SK-N-SH (cell line): ENCODE measurements at regions not wholly inside any gene's neighbourhood (a gene's known extent, or its start where the extent isn't known, plus 50 kb on each side); places are given as distances from the start of the nearest gene placed in this dataset.
A peak's percentile ranks its signal among the peaks of the same experiment; 100 is the strongest.

Experiments used
- CTCF ChIA-PET: fragments of 300-600, 350-600 bp; formaldehyde crosslinking; extraction: SDS; loops from one replicate; lab custom pipeline; 2021; lab: Yijun Ruan, JAX
- POLR2A ChIA-PET: fragments of 350-600 bp; sonication (Branson Sonifier 250); formaldehyde crosslinking; extraction: SDS; loops from one replicate; lab custom pipeline; 2020; ENCODE audit warnings: antibody characterized with exemption, inconsistent platforms; lab: Yijun Ruan, JAX
- DNase-seq: peaks from one replicate; pipeline ENCODE4 v3.0.0; 2012
- H2AFZ ChIP-seq: fragments of 200-600 bp; sonication (generic); 2 replicates; pipeline ENCODE4 v1.8.1; 2016; ENCODE audit warnings: antibody characterized with exemption, mild to moderate bottlenecking, low read depth
- H3F3A ChIP-seq: fragments of 200-600 bp; sonication (generic); replicated peaks from 2 replicates; pipeline ENCODE3; 2016; ENCODE audit warnings: antibody characterized with exemption, mild to moderate bottlenecking; ENCODE audit not compliant: insufficient read depth
- H3K27ac ChIP-seq, 2 experiments: fragments of 200-500 bp in 1 of 2; fragments of 200-600 bp in 1 of 2; sonication (Bioruptor generic) in 1 of 2; sonication (generic), shearing (Covaris generic) in 1 of 2; 2 replicates each; pipeline versions ENCODE4 v1.5.1 to v1.6.1; 2014 to 2016; ENCODE audit warnings: low read depth in 2 of 2, inconsistent platforms in 1 of 2, low read length in 1 of 2, mild to moderate bottlenecking in 1 of 2, mixed read lengths in 1 of 2
- H3K27me3 ChIP-seq: fragments of 200-600 bp; sonication (generic), shearing (Covaris generic); 2 replicates; pipeline ENCODE4 v1.6.1; 2016; ENCODE audit warnings: mixed run types; ENCODE audit not compliant: insufficient read depth
- H3K36me3 ChIP-seq, 2 experiments: fragments of 200-500 bp in 1 of 2; fragments of 200-600 bp in 1 of 2; sonication (Bioruptor generic) in 1 of 2; sonication (generic) in 1 of 2; replicated peaks in 1 of 2; 2 replicates each; pipeline versions ENCODE3 to v1.5.1; 2014 to 2016; ENCODE audit warnings: low read length in 1 of 2, mild to moderate bottlenecking in 1 of 2; ENCODE audit not compliant: insufficient read depth in 2 of 2, control insufficient read depth in 1 of 2
- H3K4me1 ChIP-seq, 2 experiments: fragments of 200-500 bp in 1 of 2; fragments of 200-600 bp in 1 of 2; sonication (Bioruptor generic) in 1 of 2; sonication (generic), shearing (Covaris generic) in 1 of 2; 2 replicates each; pipeline versions ENCODE4 v1.5.1 to v1.6.1; 2014 to 2016; ENCODE audit warnings: low read depth in 1 of 2, low read length in 1 of 2, mixed run types in 1 of 2; ENCODE audit not compliant: insufficient read depth in 2 of 2, control insufficient read depth in 1 of 2
- H3K4me2 ChIP-seq: fragments of 200-600 bp; sonication (generic), shearing (Covaris generic); 2 replicates; pipeline ENCODE4 v1.6.1; 2017; ENCODE audit warnings: mixed run types
- H3K4me3 ChIP-seq, 2 experiments: fragments of 200-500 bp in 1 of 2; fragments of 200-600 bp in 1 of 2; sonication (Bioruptor generic) in 1 of 2; sonication (generic), shearing (Covaris generic) in 1 of 2; 2 replicates each; pipeline versions ENCODE4 v1.5.1 to v1.8.1; 2014 to 2016; ENCODE audit warnings: low read depth in 2 of 2, inconsistent platforms in 1 of 2, low read length in 1 of 2, mild to moderate bottlenecking in 1 of 2, mixed read lengths in 1 of 2, moderate library complexity in 1 of 2
- H3K79me2 ChIP-seq: fragments of 200-600 bp; sonication (generic); 2 replicates; pipeline ENCODE4 v1.8.1; 2017; ENCODE audit warnings: mild to moderate bottlenecking; ENCODE audit not compliant: insufficient read depth
- H3K9ac ChIP-seq: fragments of 200-600 bp; sonication (generic); 2 replicates; pipeline ENCODE4 v1.6.1; 2017; ENCODE audit warnings: mixed run types
- H3K9me2 ChIP-seq: fragments of 200-600 bp; sonication (generic); 2 replicates; pipeline ENCODE4 v1.6.1; 2017; ENCODE audit warnings: mixed run types
- H3K9me3 ChIP-seq: fragments of 200-600 bp; sonication (generic); 2 replicates; pipeline ENCODE4 v1.6.1; 2017; ENCODE audit warnings: mixed run types, mild to moderate bottlenecking, moderate library complexity
- H4K20me1 ChIP-seq: fragments of 200-600 bp; sonication (generic); 2 replicates; pipeline ENCODE4 v1.6.1; 2017; ENCODE audit warnings: mild to moderate bottlenecking, mixed run types; ENCODE audit not compliant: insufficient read depth
- ELF1 ChIP-seq: IDR thresholded peaks from 2 replicates; pipeline ENCODE4 v1.4.0; 2012
- EP300 ChIP-seq, 2 experiments: IDR thresholded peaks; 2 replicates each; pipeline versions ENCODE4 v1.4.0 to v1.6.1; 2012; ENCODE audit warnings: borderline replicate concordance in 1 of 2, low read depth in 1 of 2, low read length in 1 of 2
- FOXJ3 ChIP-seq: sonication (generic); formaldehyde crosslinking; IDR thresholded peaks from 2 replicates; pipeline ENCODE4 v1.5.1; 2020; ENCODE audit warnings: mild to moderate bottlenecking, missing genetic modification reagents
- GABPA ChIP-seq: IDR thresholded peaks from 2 replicates; pipeline ENCODE4 v1.4.0; 2012; ENCODE audit warnings: low read depth, mild to moderate bottlenecking
- GATA2 ChIP-seq: sonication (generic); formaldehyde crosslinking; IDR thresholded peaks from 2 replicates; pipeline ENCODE4 v1.5.0; 2020; ENCODE audit warnings: mild to moderate bottlenecking, missing genetic modification reagents
- JUND ChIP-seq: IDR thresholded peaks from 2 replicates; pipeline ENCODE4 v1.4.0; 2012
- MEF2A ChIP-seq: IDR thresholded peaks from 2 replicates; pipeline ENCODE4 v1.4.0; 2012; ENCODE audit warnings: low read depth, borderline replicate concordance
- NRF1 ChIP-seq: IDR thresholded peaks from 2 replicates; pipeline ENCODE4 v1.6.1; 2012; ENCODE audit warnings: low read depth, mild to moderate bottlenecking, low read length
- POLR2AphosphoS5 ChIP-seq: IDR thresholded peaks from 2 replicates; pipeline ENCODE4 v1.6.1; 2012; ENCODE audit warnings: low read depth, low read length
- RCOR1 ChIP-seq: fragments of 150-350 bp; IDR thresholded peaks from 2 replicates; pipeline ENCODE4 v1.6.1; 2017; ENCODE audit warnings: antibody characterized with exemption, low read length
- RFX5 ChIP-seq: IDR thresholded peaks from 2 replicates; pipeline ENCODE4 v1.6.1; 2012; ENCODE audit warnings: mild to moderate bottlenecking, improper control_type of control experiment, low read length
- RXRA ChIP-seq: IDR thresholded peaks from 2 replicates; pipeline ENCODE4 v1.4.0; 2012; ENCODE audit warnings: low read depth, mild to moderate bottlenecking, borderline replicate concordance
- SMC3 ChIP-seq: IDR thresholded peaks from 2 replicates; pipeline ENCODE4 v1.6.1; 2012; ENCODE audit warnings: low read depth, low read length, improper control_type of control experiment
- TCF12 ChIP-seq: IDR thresholded peaks from 2 replicates; pipeline ENCODE4 v1.4.0; 2012
- TEAD4 ChIP-seq: IDR thresholded peaks from 2 replicates; pipeline ENCODE4 v1.4.0; 2012; ENCODE audit warnings: mild to moderate bottlenecking, borderline replicate concordance; ENCODE audit not compliant: insufficient read depth
- WGBS: methylation state at CpG from one replicate; pipeline ENCODE4 v1.1.6; 2017; ENCODE audit warnings: low lambda C conversion rate; 5-methylcytosine and 5-hydroxymethylcytosine counted together
- TF ChIP-seq, protein P1 (sequence below): IDR thresholded peaks from 2 replicates; pipeline ENCODE4 v1.4.0; 2012; ENCODE audit warnings: low read depth
- TF ChIP-seq, protein P2 (sequence below): fragments of 150-350 bp; IDR thresholded peaks from 2 replicates; pipeline ENCODE4 v1.6.1; 2017; ENCODE audit warnings: antibody characterized with exemption, low read length, low read depth, borderline replicate concordance

DNA sequence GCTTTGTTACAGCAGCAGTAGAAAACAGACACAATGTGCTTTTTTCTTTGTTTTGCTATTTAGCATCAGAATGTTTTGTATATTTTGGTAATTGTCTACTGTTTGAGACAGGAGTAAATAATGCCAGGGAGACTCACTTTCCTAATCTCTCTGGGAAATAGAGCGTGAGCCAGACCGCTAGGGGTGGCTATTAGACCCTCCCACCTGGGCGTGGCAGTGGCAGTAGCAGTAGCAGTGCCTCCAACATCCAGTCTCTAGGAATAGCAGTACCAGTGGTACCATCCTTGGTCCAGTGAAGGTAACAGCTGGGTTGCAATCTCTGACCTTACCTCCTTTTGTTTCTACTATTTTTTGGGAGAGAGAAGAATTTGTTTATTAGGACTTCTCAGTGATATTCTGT is 165.7 kb upstream of the MAGI2 start:
- Histone ChIP-seq H3K27ac (no peak overlapping the region), H3F3A (peaks cover 7% of the 10 kb centered on the region), H4K20me1 (no peaks in the 10 kb centered on the region), H2AFZ (peak overlapping the region; percentile 25; the same call in 1 of the 2 replicates), H3K27me3 (no peaks in the 10 kb centered on the region), H3K9ac (no peak overlapping the region), H3K9me3 (no peaks in the 10 kb centered on the region; the same call in 1 of the 2 replicates), H3K36me3 (no peaks in the 10 kb centered on the region), H3K79me2 (no peaks in the 10 kb centered on the region), H3K4me1 (no peaks in the 10 kb centered on the region; a peak in 1 of 4 replicates), H3K4me3 (no peak overlapping the region), H3K9me2 (no peaks in the 10 kb centered on the region), H3K4me2 (no peak overlapping the region)
- no peak for DNase-seq
- ChIA-PET CTCF (interaction anchor here (0.6 to 0.7 kb wide), 2 partner anchors 10 to 354 kb away, joined by 3 read pairs; no protein-coding TSS in a partner anchor), POLR2A (no interaction called here)
- TF ChIP-seq NRF1: no peak
- TF ChIP-seq JUND: no peak
- TF ChIP-seq, protein P1, sequence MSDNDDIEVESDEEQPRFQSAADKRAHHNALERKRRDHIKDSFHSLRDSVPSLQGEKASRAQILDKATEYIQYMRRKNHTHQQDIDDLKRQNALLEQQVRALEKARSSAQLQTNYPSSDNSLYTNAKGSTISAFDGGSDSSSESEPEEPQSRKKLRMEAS: no peak
- TF ChIP-seq SMC3: no peak
- TF ChIP-seq EP300 (IDR thresholded peaks at IDR 0.05; ENCODE audit: borderline replicate concordance in 1 of 2, low read depth in 1 of 2, low read length in 1 of 2): no peak
- TF ChIP-seq TEAD4: no peak
- TF ChIP-seq FOXJ3 (CRISPR knock-in tag): no peak
- no peak for TF ChIP-seq GATA2 (CRISPR knock-in tag)
- 92% methylated on average over 3 of the region's 3 CpGs for WGBS

DNA sequence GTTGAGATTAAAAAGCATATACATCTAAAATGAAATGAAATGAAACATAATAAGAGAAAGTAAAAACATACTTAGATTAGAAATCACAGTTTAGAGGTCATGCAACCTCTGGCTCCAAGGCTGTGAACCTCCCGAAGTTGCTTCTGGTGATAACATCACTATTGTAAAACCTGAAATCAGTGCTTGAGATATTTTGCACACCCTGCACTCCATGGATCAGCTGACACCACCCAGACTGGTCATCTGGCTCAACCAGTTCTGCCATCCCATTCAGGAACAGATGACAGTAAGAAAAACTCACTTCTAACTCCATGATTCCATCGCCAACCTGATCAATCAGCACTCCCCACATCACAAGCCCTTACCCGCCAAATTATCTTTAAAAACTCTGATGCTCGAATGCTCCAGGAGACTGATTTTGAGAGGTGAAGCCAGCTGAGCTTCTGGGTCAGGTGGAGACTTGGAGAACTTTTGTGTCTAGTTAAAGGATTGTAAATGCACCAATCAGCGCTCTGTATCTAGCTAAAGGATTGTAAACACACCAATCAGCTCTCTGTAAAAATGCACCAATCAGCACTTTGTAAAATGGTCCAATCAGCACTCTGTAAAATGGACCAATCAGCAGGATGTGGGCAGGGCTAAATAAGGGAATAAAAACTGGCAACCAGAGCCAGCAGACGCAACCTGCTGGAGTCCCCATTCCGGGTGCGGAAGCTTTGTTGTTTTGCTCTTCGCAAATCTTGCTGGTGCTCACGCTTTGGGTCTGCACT is 162.6 kb upstream of the MAGI2 start:
- peak overlapping the region in 1 of 2 experiments; percentile 58; a peak in 2 of 4 replicates for H3K27ac ChIP-seq
- H3K79me2 ChIP-seq: no peaks in the 10 kb centered on the region
- H4K20me1 ChIP-seq: no peaks in the 10 kb centered on the region
- H3K9me2 ChIP-seq: no peaks in the 10 kb centered on the region
- peak overlapping the region in 1 of 2 experiments; percentile 4; a peak in 1 of 4 replicates for H3K4me3 ChIP-seq
- H3K9me3 ChIP-seq: no peaks in the 10 kb centered on the region
- CTCF ChIA-PET: no interaction called here
- H3K36me3 ChIP-seq: no peaks in the 10 kb centered on the region
- DNase-seq: no peak
- H3K9ac ChIP-seq: no peak overlapping the region
- no peak for TF ChIP-seq RCOR1
- no peak; the same call in 1 of the 2 replicates for TF ChIP-seq JUND
- TF ChIP-seq RFX5: no peak
- no peak for TF ChIP-seq POLR2AphosphoS5
- TF ChIP-seq GABPA: no peak
- TF ChIP-seq RXRA: no peak
- no peak; the same call in 1 of the 2 replicates for TF ChIP-seq TCF12
- TF ChIP-seq ELF1: no peak
- TF ChIP-seq, protein P2, sequence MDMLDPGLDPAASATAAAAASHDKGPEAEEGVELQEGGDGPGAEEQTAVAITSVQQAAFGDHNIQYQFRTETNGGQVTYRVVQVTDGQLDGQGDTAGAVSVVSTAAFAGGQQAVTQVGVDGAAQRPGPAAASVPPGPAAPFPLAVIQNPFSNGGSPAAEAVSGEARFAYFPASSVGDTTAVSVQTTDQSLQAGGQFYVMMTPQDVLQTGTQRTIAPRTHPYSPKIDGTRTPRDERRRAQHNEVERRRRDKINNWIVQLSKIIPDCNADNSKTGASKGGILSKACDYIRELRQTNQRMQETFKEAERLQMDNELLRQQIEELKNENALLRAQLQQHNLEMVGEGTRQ: no peak
- no peak for TF ChIP-seq TEAD4
- no peak for TF ChIP-seq MEF2A
- TF ChIP-seq, all 33 proteins: peak for 0
- Histone ChIP-seq H3F3A (peaks cover 7% of the 10 kb centered on the region), H3K4me2 (peak overlapping the region; percentile 35; the same call in 1 of the 2 replicates), H3K27me3 (no peaks in the 10 kb centered on the region), H3K4me1 (peaks cover 0 to 12% of the 10 kb centered on the region in 2 experiments; a peak in 2 of 4 replicates), H2AFZ (peak overlapping the region; percentile 34; the same call in 1 of the 2 replicates)
- 91% methylated on average over 10 of the region's 10 CpGs for WGBS
- POLR2A ChIA-PET: no interaction called here
